Urinary bladder (tissue), 3 donors: ENCODE measurements at regions not wholly inside any gene's neighbourhood (a gene's known extent, or its start where the extent isn't known, plus 50 kb on each side); places are given as distances from the start of the nearest gene placed in this dataset.
"Not testable (repeated sequence)": the region's sequence is repeated elsewhere in the genome, so short reads cannot be mapped to it uniquely, and the experiment has no call there.

Experiments used
- DNase-seq: peaks from one replicate; pipeline ENCODE4 v3.0.0-alpha.2; 2015; ENCODE audit errors: extremely low spot score
- H3K27ac ChIP-seq: one replicate; pipeline ENCODE4 v1.5.1; 2013; ENCODE audit warnings: low read depth, mild to moderate bottlenecking, moderate library complexity
- H3K36me3 ChIP-seq: one replicate; pipeline ENCODE4 v1.6.1; 2013; ENCODE audit warnings: mild to moderate bottlenecking, moderate library complexity; ENCODE audit not compliant: insufficient read depth
- H3K4me1 ChIP-seq: one replicate; pipeline ENCODE4 v1.6.1; 2013; ENCODE audit warnings: mild to moderate bottlenecking, moderate library complexity; ENCODE audit not compliant: insufficient read depth
- H3K4me3 ChIP-seq: one replicate; pipeline ENCODE4 v1.5.1; 2013; ENCODE audit warnings: low read depth, low read length
- WGBS: extraction: QIAGEN DNeasy Blood & Tissue Kit; methylation state at CpG from one replicate; pipeline ENCODE4 v1.1.7; 2013; 5-methylcytosine and 5-hydroxymethylcytosine counted together
- donor health status: healthy with polysubstance abuse.
- donor health status: healthy.

- H3K4me3 ChIP-seq, DNase-seq, H3K27ac ChIP-seq, H3K4me1 ChIP-seq, H3K36me3 ChIP-seq: not testable (repeated sequence)
- WGBS: 95% methylated on average over 11 of the region's 11 CpGs
Observed at GRCh38 chr9:39534897-39535296, 179.4 kb downstream of the SPATA31A1 start.

- H3K4me3 ChIP-seq, DNase-seq, H3K4me1 ChIP-seq, H3K27ac ChIP-seq, H3K36me3 ChIP-seq: not testable (repeated sequence)
- WGBS: 58% methylated on average over 1 of the region's 1 CpG
Observed at GRCh38 chr9:39542157-39542556, 186.7 kb downstream of the SPATA31A1 start.

GRCh38 chr9:39545079-39545478, 189.6 kb downstream of the SPATA31A1 start:
- H3K4me1 ChIP-seq, H3K36me3 ChIP-seq, DNase-seq, H3K4me3 ChIP-seq, H3K27ac ChIP-seq: not testable (repeated sequence)

- H3K4me1 ChIP-seq, H3K36me3 ChIP-seq, H3K27ac ChIP-seq, H3K4me3 ChIP-seq, DNase-seq: not testable (repeated sequence)
- 69% methylated on average over 1 of the region's 2 CpGs for WGBS
Observed at GRCh38 chr9:39550573-39550972, 195.1 kb downstream of the SPATA31A1 start.

- WGBS: 94% methylated on average over 1 of the region's 1 CpG
- H3K4me1 ChIP-seq, H3K27ac ChIP-seq, H3K4me3 ChIP-seq, H3K36me3 ChIP-seq, DNase-seq: not testable (repeated sequence)
Observed at GRCh38 chr9:39551544-39551943, 196.1 kb downstream of the SPATA31A1 start.

GRCh38 chr9:39552242-39552881, 196.9 kb downstream of the SPATA31A1 start:
- WGBS: 51% methylated on average over 3 of the region's 3 CpGs
- not testable (repeated sequence) for DNase-seq, H3K27ac ChIP-seq, H3K4me1 ChIP-seq, H3K36me3 ChIP-seq, H3K4me3 ChIP-seq

- DNase-seq, H3K36me3 ChIP-seq, H3K4me1 ChIP-seq, H3K27ac ChIP-seq, H3K4me3 ChIP-seq: not testable (repeated sequence)
- 40% methylated on average over 1 of the region's 1 CpG for WGBS
Observed at GRCh38 chr9:39554352-39554751, 198.9 kb downstream of the SPATA31A1 start.

- H3K27ac ChIP-seq, DNase-seq, H3K36me3 ChIP-seq, H3K4me1 ChIP-seq, H3K4me3 ChIP-seq: not testable (repeated sequence)
- 84% methylated on average over 8 of the region's 8 CpGs for WGBS
Observed at GRCh38 chr9:39559384-39559783, 203.9 kb downstream of the SPATA31A1 start.

- H3K4me1 ChIP-seq, H3K36me3 ChIP-seq, H3K27ac ChIP-seq, DNase-seq, H3K4me3 ChIP-seq: not testable (repeated sequence)
- WGBS: 25% methylated on average over 6 of the region's 6 CpGs
Observed at GRCh38 chr9:39566782-39567181, 211.3 kb downstream of the SPATA31A1 start.

GRCh38 chr9:39567396-39567795, 211.9 kb downstream of the SPATA31A1 start:
- H3K4me3 ChIP-seq, DNase-seq, H3K36me3 ChIP-seq, H3K4me1 ChIP-seq, H3K27ac ChIP-seq: not testable (repeated sequence)
- 83% methylated on average over 1 of the region's 1 CpG for WGBS

GRCh38 chr9:39568900-39569299, 213.4 kb downstream of the SPATA31A1 start:
- H3K4me3 ChIP-seq, H3K27ac ChIP-seq, H3K4me1 ChIP-seq, H3K36me3 ChIP-seq, DNase-seq: not testable (repeated sequence)
- WGBS: 75% methylated on average over 1 of the region's 2 CpGs

GRCh38 chr9:39573024-39574022, 217.9 kb downstream of the SPATA31A1 start:
- WGBS: 75% methylated on average over 3 of the region's 10 CpGs
- DNase-seq, H3K27ac ChIP-seq, H3K36me3 ChIP-seq, H3K4me1 ChIP-seq, H3K4me3 ChIP-seq: not testable (repeated sequence)

- H3K4me1 ChIP-seq, DNase-seq, H3K36me3 ChIP-seq, H3K4me3 ChIP-seq, H3K27ac ChIP-seq: not testable (repeated sequence)
- 81% methylated on average over 4 of the region's 4 CpGs for WGBS
Observed at GRCh38 chr9:39579000-39579399, 223.5 kb downstream of the SPATA31A1 start.

GRCh38 chr9:39581296-39581695, 225.8 kb downstream of the SPATA31A1 start:
- not testable (repeated sequence) for DNase-seq, H3K27ac ChIP-seq
- WGBS: 94% methylated on average over 3 of the region's 3 CpGs

More at GRCh38 chr9:39581296-39581695, 225.8 kb downstream of the SPATA31A1 start:
- H3K4me3 ChIP-seq, H3K4me1 ChIP-seq, H3K36me3 ChIP-seq: not testable (repeated sequence)
